ENCODE measurements at regions not wholly inside any gene's neighbourhood (a gene's known extent, or its start where the extent isn't known, plus 50 kb on each side); places are given as distances from the start of the nearest gene placed in this dataset.

- TF ChIP-seq, protein P1, sequence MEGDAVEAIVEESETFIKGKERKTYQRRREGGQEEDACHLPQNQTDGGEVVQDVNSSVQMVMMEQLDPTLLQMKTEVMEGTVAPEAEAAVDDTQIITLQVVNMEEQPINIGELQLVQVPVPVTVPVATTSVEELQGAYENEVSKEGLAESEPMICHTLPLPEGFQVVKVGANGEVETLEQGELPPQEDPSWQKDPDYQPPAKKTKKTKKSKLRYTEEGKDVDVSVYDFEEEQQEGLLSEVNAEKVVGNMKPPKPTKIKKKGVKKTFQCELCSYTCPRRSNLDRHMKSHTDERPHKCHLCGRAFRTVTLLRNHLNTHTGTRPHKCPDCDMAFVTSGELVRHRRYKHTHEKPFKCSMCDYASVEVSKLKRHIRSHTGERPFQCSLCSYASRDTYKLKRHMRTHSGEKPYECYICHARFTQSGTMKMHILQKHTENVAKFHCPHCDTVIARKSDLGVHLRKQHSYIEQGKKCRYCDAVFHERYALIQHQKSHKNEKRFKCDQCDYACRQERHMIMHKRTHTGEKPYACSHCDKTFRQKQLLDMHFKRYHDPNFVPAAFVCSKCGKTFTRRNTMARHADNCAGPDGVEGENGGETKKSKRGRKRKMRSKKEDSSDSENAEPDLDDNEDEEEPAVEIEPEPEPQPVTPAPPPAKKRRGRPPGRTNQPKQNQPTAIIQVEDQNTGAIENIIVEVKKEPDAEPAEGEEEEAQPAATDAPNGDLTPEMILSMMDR (conservative IDR thresholded peaks at IDR 0.05; ENCODE audit: low read depth, low read length) = no peak
- H3K4me3 ChIP-seq (ENCODE audit: low read depth, low read length) = no peak overlapping the region
- no peak for DNase-seq (ENCODE audit: low read depth)
Measured at GRCh38 chr4:24704149-24704548, 91.2 kb upstream of the SOD3 start.

DNA sequence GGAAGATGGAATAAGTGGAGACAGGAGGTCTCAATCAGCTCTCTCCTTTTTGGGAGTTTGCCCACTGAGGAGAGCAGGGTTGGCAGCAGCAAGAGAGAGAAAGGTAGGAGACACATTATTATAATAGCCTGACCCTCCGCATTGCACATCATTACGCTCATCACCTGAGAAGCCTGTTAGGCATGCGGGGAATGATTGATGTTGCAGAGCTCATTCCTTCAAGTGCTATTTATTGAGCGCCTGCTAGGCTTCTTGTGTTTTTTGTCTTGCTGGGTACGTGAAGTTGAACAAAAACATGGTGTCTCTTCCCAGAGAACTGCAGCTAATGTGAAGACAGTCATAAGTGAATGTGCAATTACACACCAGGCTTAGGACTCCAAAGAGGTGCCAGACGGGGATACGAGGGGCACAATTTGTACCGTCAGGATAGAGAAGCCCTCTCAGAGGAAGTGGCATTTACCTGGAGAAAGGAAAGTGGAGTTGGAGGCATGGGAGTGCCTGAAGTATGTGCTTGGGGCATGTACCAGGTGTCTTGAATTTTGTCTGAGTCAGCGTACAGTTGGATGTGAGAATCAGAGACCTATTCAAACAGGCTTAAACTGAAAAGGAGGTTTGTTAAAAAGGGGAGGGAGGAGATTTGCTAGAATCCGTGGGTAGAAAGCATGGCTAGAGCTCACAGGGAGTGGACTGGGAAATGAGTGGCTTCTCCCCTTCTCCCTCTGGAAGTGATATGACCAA lies 90.2 kb upstream of the SOD3 start:
- TF ChIP-seq, protein P1 (conservative IDR thresholded peaks at IDR 0.05; ENCODE audit: low read depth, low read length) = no peak

GRCh38 chr4:24713604-24714003 lies 81.8 kb upstream of the SOD3 start:
- H3K4me3 ChIP-seq (ENCODE audit: low read depth, low read length) = no peak overlapping the region
- TF ChIP-seq, protein P1 (conservative IDR thresholded peaks at IDR 0.05; ENCODE audit: low read depth, low read length) = no peak
- DNase-seq (ENCODE audit: low read depth) = no peak

More for the DNA sequence above, 90.2 kb upstream of the SOD3 start:
- no peak overlapping the region for H3K4me3 ChIP-seq (ENCODE audit: low read depth, low read length)
- no peak for DNase-seq (ENCODE audit: low read depth)

GRCh38 chr4:24719615-24720014 lies 75.8 kb upstream of the SOD3 start:
- TF ChIP-seq, protein P1 (conservative IDR thresholded peaks at IDR 0.05; ENCODE audit: low read depth, low read length) = no peak

GRCh38 chr4:24720436-24720835 lies 74.9 kb upstream of the SOD3 start:
- TF ChIP-seq, protein P1 (conservative IDR thresholded peaks at IDR 0.05; ENCODE audit: low read depth, low read length) = no peak
- H3K4me3 ChIP-seq (ENCODE audit: low read depth, low read length) = no peak overlapping the region

More at GRCh38 chr4:24719615-24720014, 75.8 kb upstream of the SOD3 start:
- H3K4me3 ChIP-seq (ENCODE audit: low read depth, low read length) = no peak overlapping the region
- no peak for DNase-seq (ENCODE audit: low read depth)

GRCh38 chr4:24720979-24721378 lies 74.4 kb upstream of the SOD3 start:
- DNase-seq (ENCODE audit: low read depth) = no peak
- TF ChIP-seq, protein P1 (conservative IDR thresholded peaks at IDR 0.05; ENCODE audit: low read depth, low read length) = no peak
- no peak overlapping the region for H3K4me3 ChIP-seq (ENCODE audit: low read depth, low read length)

More at GRCh38 chr4:24720436-24720835, 74.9 kb upstream of the SOD3 start:
- DNase-seq (ENCODE audit: low read depth) = no peak

GRCh38 chr4:24722026-24722568 lies 73.3 kb upstream of the SOD3 start:
- TF ChIP-seq, protein P1 (conservative IDR thresholded peaks at IDR 0.05; ENCODE audit: low read depth, low read length) = no peak
- H3K4me3 ChIP-seq (ENCODE audit: low read depth, low read length) = no peak overlapping the region
- DNase-seq (ENCODE audit: low read depth) = no peak

Measured in epithelial cell of proximal tubule (primary cell).